SK-N-DZ (cell line): ENCODE measurements at regions not wholly inside any gene's neighbourhood (a gene's known extent, or its start where the extent isn't known, plus 50 kb on each side); places are given as distances from the start of the nearest gene placed in this dataset.

ENCODE experiments used
- DNase-seq: peaks from one replicate; pipeline ENCODE4 v3.0.0-alpha.2; 2015; ENCODE audit warnings: low spot score

DNA sequence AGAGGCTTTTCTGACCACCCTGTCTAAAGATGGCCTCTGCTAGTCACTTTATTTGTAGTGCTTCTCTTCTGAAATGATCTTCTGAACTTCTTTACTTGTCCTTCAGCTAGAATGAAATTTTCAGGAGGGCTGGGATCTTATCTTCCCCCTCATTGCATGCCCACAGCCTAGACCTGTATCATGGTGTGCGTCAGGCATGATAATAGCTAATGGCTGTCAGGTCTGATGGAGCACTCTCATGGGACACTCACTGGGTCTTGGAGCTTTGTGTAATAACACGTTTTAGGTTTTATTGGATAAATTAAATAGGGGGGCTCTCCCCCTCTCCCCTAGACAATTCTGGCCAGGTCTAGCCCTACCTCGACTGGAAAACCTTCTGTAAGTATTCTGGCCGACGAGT, 97.1 kb upstream of the NRXN3 start:
- no peak for DNase-seq

DNA sequence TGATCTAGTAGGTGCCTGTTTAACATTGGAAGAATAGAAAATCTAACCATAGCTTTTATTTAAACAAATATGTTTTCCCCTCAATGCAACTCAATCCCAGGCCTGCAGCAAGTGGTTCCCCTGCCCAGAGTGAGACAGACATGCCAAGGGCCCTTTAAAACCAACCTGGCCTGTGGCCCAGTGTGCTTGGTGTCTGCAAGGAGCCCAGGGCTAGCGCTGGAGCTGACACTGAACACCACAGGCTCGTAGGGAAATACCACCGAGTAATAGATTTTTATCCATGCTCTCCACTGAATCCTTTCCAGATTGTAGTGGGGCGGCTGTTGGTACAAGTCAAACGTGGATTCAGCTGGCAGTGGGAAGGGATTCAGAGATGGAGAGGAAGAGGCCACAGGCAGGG, 95.6 kb upstream of the NRXN3 start:
- DNase-seq = no peak

DNA sequence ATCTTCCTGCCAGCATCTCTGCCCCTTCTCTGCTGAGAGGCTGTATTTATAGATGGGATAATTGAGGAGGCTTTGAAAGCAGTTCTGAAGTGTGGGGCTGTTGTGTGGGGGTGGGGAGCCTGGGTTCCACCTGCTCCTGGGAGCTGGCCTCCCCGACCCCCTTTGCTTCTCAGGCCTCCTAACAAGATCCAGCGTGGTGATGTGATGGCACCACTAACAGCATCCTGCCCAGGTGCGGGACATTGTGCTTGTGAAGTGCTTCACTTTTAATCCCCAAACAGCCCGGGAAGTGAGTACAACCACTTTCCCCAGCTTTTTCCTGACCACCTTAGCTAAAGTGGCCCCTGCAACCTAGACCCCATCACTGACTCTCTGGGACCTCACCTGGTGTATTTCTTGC, 95.1 kb upstream of the NRXN3 start:
- no peak for DNase-seq

DNA sequence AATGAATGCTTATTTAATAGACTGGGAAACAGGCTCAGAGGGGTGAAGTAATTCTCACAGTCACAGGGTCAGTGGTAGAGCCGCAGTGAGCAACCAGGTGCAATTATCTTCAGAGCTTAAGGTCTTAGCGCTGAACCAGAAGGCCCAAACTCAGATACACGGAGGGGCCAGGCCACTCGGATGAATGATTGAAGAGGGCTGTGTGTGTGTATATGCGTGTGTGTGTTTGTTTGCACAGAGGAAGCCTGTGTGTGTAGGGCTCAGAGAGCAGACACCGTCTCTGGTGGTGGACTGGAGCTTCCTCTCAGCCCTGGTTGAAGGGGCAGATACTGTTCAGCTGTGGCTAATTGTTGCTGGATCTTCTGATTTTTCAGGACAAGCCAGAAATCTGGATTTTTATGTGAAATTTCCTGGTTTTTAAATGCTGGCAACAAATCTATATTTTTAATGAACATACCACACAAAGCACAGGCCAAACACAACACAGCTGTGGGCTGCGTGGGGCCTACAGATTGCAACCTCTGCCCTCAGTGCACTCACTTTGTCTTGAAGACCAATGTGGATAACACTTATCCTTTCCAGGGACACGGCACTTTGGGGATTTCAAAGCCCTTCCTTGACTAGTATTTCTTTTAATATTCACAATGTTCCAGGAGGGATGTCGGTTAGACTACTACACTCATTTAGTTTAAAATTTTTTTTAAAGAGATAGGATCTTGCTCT, 94.5 kb upstream of the NRXN3 start:
- DNase-seq = no peak

DNA sequence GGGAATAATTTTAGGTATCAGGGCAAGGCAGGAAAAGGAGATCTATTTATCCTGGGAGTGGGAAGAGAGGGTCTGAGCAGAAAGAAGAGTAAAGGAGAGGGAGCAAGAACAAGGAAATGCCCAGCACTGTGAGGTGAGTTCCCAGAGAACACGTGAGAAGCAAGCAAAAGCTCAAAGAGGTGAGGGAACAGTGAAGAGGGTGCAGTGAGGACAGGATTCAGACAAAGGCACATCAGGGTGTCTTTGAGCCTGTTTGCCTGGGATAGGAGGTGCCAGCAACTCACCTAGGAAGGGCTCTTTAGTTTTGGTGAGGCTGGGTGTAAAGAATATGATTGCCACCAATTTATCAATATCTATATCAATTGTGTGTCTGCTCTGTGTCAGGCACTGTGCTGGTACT, 88.9 kb upstream of the NRXN3 start:
- no peak for DNase-seq

DNA sequence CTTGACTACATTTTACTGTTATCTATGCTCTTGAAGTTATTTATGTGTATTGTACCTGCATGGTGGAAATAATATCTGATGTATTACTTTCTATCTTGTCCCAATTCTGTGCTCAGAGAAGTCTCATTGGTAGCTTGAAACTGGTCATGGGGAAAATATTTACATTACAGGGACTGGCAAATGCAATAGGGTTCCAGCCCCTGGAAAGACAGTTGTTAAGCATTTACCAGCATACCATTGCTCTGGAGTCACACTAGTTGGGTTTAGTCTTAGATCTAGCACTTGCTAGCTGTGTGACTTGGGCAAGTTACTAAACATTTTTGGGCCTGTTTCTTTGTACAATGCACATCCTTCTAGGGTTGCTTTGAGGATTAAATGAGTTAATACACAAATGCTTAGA, 86.3 kb upstream of the NRXN3 start:
- no peak for DNase-seq

DNA sequence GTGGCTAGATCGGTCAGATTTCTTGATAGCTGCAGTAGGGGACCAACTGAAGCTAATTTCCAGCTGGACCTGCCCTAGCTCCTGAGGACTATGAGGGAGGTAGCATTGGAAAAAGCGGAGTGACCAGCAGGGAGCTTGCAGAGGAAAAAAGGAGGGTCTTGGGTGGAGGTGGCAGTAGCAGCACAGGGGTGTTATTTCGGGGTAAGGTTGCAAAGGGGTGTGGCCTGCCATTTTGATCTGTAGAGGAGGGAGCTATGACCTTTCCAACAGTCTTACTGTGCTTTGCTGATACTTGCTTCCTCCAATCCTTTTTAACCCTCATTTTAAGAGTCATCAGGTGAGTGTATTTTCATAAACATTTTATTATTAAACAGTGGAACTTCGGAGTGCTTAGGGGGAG, 83.8 kb upstream of the NRXN3 start:
- DNase-seq = no peak

DNA sequence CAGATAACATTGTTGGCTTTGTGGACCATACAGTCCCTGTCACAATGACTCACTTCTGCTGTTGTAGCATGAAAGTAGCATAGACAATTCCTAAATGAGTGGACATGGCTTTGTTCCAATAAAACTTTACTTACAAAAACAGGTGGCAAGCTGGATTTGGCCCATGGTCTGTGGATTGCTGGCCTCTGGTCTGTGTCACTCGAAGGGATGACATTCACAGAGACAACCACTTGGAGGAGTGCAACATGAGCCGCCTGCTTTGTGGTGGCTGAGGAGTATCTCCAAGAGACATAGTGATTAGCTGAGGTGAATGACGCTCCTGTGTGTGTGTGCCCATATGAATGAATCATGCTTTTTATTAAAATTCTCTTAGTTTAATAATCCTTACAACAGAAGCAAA, 81.3 kb upstream of the NRXN3 start:
- peak; percentile 77 for DNase-seq

DNA sequence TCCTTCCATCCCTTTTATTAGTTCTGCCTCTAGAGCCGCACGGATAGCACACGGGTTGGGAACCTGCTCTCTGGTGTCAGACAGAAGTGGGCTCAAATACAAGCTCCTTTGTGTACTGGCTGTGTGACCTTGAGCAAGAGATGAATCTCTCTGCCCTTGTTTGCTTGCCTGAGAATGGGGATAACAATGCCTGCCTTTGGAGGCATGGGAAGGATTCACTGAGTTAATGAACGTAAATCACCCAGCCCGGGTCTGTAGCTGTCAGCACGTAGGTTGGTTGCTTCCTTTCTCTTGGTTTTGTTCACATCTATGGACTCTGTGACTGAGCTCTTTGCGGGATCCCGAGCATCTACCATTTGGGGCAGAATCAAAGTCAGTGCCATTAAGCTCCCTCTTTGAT, 79.3 kb upstream of the NRXN3 start:
- no peak for DNase-seq

DNA sequence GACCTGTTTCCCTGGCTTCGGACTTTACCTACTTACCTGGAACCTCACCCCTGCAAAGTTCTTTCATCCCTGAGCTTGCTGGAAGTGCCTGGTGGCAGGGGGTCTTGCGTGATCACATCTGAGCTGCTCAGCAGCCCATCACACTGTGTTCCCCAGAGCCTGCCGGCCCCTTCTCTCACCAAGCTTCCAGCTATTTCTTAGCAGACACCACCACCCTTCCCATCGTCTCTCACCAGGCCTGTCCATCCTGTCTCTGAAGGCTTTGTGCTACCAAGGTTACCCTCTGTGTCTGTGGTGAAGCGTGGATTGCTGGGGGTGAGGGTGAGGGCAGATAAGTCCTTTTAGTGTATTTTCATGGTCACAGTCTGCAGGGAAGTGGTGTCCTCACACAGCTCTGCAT, 78.8 kb upstream of the NRXN3 start:
- DNase-seq = no peak

DNA sequence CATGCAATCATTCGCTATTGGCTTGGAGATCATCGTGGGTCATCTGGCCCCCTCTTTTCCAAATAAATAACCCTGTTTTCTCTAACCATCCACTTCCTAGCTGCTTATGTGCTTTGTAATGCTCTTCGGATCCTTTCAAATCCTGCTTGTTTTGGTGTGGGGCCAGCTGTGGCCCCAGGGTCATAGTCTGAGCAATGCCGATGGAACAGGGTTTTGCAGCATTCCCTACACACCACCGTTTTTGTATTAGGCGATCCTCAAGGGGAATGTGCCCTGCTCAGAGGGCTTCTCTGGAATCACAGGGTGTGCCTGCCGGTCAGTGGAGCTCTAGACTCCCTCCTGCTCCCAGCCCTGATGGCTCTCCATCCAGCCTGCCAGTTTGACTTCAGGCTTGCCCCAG, 78.1 kb upstream of the NRXN3 start:
- no peak for DNase-seq

DNA sequence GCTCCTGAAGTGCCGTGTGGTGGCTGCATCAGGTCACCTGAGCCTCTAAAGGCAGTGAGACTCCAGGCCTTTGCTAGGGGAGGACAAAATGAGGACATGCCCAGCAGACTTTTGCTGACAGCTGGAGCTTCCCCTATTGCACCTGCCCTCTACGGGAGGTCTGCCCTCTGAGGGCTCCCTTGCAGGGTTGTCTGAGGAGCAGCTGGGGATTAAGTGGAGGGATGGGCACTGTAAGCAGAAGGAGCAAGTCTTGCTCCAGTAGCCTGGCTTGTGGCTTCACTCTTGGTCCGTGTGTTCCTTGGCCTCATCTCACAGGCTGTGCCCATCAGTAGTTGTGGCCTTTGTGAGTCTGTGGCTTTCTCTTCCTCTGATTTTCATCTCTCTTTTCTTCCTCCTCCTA, 66.9 kb upstream of the NRXN3 start:
- DNase-seq = no peak

DNA sequence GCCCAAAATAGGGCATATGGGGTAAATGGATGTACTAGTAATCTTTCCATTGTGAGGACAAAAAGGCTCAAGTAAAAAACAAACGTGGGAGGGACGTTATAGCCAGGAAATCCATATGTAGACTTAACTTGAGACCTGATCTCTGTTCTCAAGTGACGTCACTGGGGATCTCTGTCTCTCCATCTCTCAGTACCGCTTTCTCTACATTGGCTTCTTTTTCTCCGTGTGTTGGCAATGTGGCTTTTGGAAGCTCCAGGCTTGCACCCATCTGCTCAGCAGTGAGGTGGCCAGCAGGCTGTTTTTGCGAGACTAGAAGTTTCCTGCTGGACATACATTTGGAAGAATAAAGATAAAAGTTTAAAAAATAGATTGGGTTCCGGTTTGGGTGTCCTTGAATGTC, 66.0 kb upstream of the NRXN3 start:
- DNase-seq = no peak

DNA sequence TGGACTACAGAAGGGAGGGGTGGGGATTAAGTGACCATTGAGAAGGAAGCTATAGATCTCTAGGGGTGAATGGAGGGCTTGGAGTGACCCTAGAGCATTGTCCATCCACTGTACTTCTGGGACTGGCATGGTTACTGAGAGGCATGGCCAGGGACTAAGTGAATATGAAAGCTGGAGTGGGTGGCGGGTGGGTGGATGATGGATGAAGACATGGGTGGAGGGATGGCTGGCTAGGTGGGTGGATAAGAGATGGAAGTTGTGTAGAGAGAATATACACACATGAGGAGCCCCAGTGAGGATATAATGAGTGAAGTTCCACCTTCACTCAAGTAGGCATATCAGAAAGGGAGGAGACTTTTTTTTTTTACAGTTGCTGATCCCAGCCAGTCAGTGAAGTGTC, 65.5 kb upstream of the NRXN3 start:
- no peak for DNase-seq

DNA sequence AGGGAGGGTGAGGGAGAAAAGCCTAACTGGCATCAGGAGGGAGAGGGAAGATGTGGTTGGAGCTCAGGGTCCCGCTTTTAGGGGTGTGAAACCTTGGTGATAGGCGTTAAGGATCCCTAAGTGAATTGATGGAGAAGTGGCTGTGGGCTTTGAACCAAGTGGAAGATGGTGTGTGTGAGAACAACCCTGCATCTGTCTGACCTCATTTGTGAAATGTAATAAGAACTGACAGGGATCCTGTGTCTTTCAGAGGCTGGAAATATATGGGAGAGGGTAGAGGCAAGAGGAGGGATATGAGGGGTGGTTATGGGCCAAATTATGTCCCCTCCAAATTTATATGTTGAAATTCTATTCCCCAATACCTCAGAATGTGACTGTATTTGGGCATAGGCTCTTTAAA, 63.8 kb upstream of the NRXN3 start:
- DNase-seq = no peak

DNA sequence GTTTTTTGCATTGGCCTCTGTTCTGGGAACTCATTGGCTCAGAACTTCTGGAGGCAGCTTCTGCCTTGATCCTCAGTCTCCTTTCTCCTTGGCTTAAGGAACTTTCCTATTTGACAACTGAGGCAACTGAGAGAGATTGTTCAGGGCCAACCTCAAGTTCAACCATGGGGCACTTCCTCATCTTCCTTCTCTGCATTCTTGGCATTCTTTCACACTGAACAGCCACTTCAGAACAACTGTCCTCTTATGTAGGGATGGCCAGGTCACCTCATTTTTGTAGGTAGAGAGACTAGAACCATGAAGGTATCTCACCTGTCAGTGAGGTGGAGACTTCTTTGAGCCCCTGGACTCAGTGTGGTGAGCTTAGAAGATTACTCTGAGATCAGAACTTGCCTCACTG, 63.0 kb upstream of the NRXN3 start:
- no peak for DNase-seq

DNA sequence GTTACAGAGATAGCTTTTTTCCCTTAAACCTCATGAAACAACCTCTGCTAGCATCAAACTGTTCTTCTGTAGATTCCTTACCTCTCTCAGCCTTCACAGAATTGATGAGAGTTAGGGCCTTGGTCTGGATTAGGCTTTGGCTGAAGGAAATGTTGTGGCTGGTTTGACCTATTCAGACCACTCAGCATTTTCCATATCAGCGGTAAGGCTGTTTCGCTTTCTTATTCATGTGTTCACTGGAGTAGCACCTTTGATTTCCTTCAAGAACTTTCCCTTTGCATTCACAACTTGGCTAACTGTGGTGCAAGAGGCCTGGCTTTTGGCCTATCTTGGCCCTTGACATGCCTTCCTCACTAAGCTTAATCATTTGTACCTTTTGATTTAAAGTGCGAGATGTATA, 50.7 kb upstream of the NRXN3 start:
- no peak for DNase-seq
